Vagina (tissue), 2 donors: ENCODE measurements at regions not wholly inside any gene's neighbourhood (a gene's known extent, or its start where the extent isn't known, plus 50 kb on each side); places are given as distances from the start of the nearest gene placed in this dataset.

Experiments
- POLR2A ChIP-seq, 2 donors: fragments of 450-650 bp; IDR thresholded peaks; one replicate each; pipeline ENCODE4 v1.6.1; 2017; ENCODE audit warnings: antibody characterized with exemption in 2 of 2, mild to moderate bottlenecking in 2 of 2, moderate library complexity in 2 of 2
- POLR2AphosphoS5 ChIP-seq, 2 donors: sonication (generic); formaldehyde crosslinking; IDR thresholded peaks; one replicate each; pipeline ENCODE4 v1.9.0; 2017; ENCODE audit warnings: antibody characterized with exemption in 2 of 2, mild to moderate bottlenecking in 2 of 2, low read depth in 1 of 2; ENCODE audit not compliant: insufficient read depth in 1 of 2
- TF ChIP-seq, protein P1 (sequence below), 3 experiments: fragments of 450-650 bp in 2 of 3; fragments of 200-600 bp in 1 of 3; sonication (generic) in 1 of 3; IDR thresholded peaks; one replicate each; pipeline ENCODE4 v1.5.1; 2017 to 2019; ENCODE audit warnings: antibody characterized with exemption in 3 of 3, mild to moderate bottlenecking in 2 of 3, moderate library complexity in 2 of 3

DNA sequence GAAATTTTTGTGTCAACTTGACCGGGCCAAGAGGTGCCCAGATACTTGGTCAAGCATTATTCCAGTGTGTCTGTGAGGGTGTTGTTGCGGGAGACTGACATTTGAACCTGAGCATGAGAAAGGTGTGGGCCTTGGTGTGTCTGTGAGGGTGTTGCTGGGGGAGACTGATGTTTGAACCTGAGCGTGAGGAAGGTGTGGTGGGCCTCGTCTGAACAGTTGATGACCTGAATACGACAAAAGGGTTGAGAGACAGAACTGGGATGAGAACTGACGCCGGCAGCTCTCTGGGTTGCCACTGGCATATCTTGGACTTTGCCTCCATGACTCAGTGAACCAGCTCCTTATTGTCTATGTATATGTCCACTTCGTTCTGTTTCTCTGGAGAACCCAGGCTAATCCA is 240.5 kb downstream of the ERMARD start:
- TF ChIP-seq, protein P1, sequence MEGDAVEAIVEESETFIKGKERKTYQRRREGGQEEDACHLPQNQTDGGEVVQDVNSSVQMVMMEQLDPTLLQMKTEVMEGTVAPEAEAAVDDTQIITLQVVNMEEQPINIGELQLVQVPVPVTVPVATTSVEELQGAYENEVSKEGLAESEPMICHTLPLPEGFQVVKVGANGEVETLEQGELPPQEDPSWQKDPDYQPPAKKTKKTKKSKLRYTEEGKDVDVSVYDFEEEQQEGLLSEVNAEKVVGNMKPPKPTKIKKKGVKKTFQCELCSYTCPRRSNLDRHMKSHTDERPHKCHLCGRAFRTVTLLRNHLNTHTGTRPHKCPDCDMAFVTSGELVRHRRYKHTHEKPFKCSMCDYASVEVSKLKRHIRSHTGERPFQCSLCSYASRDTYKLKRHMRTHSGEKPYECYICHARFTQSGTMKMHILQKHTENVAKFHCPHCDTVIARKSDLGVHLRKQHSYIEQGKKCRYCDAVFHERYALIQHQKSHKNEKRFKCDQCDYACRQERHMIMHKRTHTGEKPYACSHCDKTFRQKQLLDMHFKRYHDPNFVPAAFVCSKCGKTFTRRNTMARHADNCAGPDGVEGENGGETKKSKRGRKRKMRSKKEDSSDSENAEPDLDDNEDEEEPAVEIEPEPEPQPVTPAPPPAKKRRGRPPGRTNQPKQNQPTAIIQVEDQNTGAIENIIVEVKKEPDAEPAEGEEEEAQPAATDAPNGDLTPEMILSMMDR (IDR thresholded peaks at IDR 0.05): no peak
- TF ChIP-seq POLR2A (IDR thresholded peaks at IDR 0.05): no peak
- TF ChIP-seq POLR2AphosphoS5 (IDR thresholded peaks at IDR 0.05; ENCODE audit: insufficient read depth in 1 of 2, low read depth in 1 of 2): no peak
